Fibroblast of skin of left biceps (primary cell): ENCODE measurements at regions not wholly inside any gene's neighbourhood (a gene's known extent, or its start where the extent isn't known, plus 50 kb on each side); places are given as distances from the start of the nearest gene placed in this dataset.

ENCODE experiments used
- DNase-seq, 2 experiments: peaks; one replicate each; pipeline ENCODE4 v3.0.0-alpha.2; 2013; ENCODE audit warnings: low read depth in 2 of 2

GRCh38 chr2:222064286-222064685 lies 234.5 kb downstream of the PAX3 start:
- no peak for DNase-seq

- DNase-seq = no peak
These were observed 239.9 kb downstream of the PAX3 start for GRCh38 chr2:222058819-222059445.

GRCh38 chr2:222057347-222058073 lies 241.3 kb downstream of the PAX3 start:
- DNase-seq = no peak

GRCh38 chr2:222055328-222055727 lies 243.5 kb downstream of the PAX3 start:
- DNase-seq = no peak

GRCh38 chr2:222054813-222055212 lies 244.0 kb downstream of the PAX3 start:
- no peak for DNase-seq

GRCh38 chr2:222052934-222053367 lies 245.8 kb downstream of the PAX3 start:
- DNase-seq = no peak

- DNase-seq = no peak
These were observed 247.8 kb downstream of the PAX3 start for GRCh38 chr2:222050981-222051380.

GRCh38 chr2:222049946-222050345 lies 248.9 kb downstream of the PAX3 start:
- no peak for DNase-seq

GRCh38 chr2:222043897-222044296 lies 254.9 kb downstream of the PAX3 start:
- DNase-seq = no peak

GRCh38 chr2:222042666-222043065 lies 256.1 kb downstream of the PAX3 start:
- DNase-seq = no peak

- DNase-seq = no peak
These were observed 258.5 kb downstream of the PAX3 start for GRCh38 chr2:222040333-222040732.

GRCh38 chr2:222039821-222040220 lies 259.0 kb downstream of the PAX3 start:
- no peak for DNase-seq

- DNase-seq = no peak
These were observed 260.6 kb downstream of the PAX3 start for GRCh38 chr2:222038067-222038802.

GRCh38 chr2:222037211-222037610 lies 261.6 kb downstream of the PAX3 start:
- no peak for DNase-seq

GRCh38 chr2:222034058-222034457 lies 264.7 kb downstream of the PAX3 start:
- DNase-seq = no peak

GRCh38 chr2:222033541-222033940 lies 265.3 kb downstream of the PAX3 start:
- no peak for DNase-seq

- no peak for DNase-seq
These were observed 272.9 kb downstream of the PAX3 start for GRCh38 chr2:222025881-222026271.

- DNase-seq = no peak
These were observed 273.6 kb downstream of the PAX3 start for GRCh38 chr2:222024932-222025880.

- no peak for DNase-seq
These were observed 281.4 kb downstream of the PAX3 start for GRCh38 chr2:222017252-222017850.

- no peak for DNase-seq
These were observed 284.9 kb downstream of the PAX3 start for GRCh38 chr2:222013889-222014288.

GRCh38 chr2:222000326-222000725 lies 298.5 kb downstream of the PAX3 start:
- peak in 1 of 2 experiments; percentile 33 for DNase-seq
